ENCODE measurements at regions not wholly inside any gene's neighbourhood (a gene's known extent, or its start where the extent isn't known, plus 50 kb on each side); places are given as distances from the start of the nearest gene placed in this dataset.

DNA sequence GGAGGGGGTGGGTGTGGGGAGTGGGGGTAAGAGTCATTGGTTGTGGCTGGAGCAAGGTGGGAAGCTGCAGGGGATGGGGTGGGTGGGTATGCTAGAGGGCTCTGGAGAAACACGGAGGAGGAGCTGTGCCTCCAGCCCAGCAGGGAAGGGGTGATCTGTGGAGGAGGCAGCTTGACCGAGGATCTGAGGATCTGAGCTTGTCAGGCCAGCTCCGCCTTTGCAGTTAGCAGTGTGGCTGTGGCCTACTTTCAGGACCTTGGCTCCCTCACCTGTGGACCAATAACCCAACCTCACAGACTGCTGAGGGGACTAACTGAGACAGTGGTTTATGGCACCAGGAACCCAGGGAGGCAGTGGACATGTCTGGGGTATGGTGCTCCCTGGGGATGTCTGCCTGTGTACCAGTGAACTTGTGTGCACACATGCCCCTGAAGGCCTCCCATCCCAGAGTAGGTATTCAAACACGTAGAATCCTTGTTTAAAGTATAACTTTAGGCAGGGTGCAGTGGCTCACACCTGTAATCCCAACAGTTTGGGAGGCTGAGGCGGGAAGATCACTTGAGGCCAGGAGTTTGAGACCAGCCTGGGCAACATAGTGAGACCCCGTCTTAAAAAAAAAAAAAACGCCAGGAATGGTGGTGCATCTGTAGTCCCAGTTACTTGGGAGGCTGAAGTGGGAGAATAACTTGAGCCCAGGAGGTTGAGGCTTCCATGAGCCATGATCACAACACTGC is 52.5 kb upstream of the LINGO1 start:
- TF ChIP-seq MXI1 (conservative IDR thresholded peaks at IDR 0.05; ENCODE audit: poor library complexity, severe bottlenecking): no peak
- no peak for TF ChIP-seq EP300 (conservative IDR thresholded peaks at IDR 0.05; ENCODE audit: poor library complexity, severe bottlenecking)
- TF ChIP-seq EZH2 (IDR thresholded peaks at IDR 0.05; ENCODE audit: borderline replicate concordance, insufficient read depth, low read length, poor library complexity, severe bottlenecking): no peak
- TF ChIP-seq, protein P1, sequence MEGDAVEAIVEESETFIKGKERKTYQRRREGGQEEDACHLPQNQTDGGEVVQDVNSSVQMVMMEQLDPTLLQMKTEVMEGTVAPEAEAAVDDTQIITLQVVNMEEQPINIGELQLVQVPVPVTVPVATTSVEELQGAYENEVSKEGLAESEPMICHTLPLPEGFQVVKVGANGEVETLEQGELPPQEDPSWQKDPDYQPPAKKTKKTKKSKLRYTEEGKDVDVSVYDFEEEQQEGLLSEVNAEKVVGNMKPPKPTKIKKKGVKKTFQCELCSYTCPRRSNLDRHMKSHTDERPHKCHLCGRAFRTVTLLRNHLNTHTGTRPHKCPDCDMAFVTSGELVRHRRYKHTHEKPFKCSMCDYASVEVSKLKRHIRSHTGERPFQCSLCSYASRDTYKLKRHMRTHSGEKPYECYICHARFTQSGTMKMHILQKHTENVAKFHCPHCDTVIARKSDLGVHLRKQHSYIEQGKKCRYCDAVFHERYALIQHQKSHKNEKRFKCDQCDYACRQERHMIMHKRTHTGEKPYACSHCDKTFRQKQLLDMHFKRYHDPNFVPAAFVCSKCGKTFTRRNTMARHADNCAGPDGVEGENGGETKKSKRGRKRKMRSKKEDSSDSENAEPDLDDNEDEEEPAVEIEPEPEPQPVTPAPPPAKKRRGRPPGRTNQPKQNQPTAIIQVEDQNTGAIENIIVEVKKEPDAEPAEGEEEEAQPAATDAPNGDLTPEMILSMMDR (IDR thresholded peaks at IDR 0.05; ENCODE audit: poor library complexity, severe bottlenecking): no peak
- TF ChIP-seq, protein P2, sequence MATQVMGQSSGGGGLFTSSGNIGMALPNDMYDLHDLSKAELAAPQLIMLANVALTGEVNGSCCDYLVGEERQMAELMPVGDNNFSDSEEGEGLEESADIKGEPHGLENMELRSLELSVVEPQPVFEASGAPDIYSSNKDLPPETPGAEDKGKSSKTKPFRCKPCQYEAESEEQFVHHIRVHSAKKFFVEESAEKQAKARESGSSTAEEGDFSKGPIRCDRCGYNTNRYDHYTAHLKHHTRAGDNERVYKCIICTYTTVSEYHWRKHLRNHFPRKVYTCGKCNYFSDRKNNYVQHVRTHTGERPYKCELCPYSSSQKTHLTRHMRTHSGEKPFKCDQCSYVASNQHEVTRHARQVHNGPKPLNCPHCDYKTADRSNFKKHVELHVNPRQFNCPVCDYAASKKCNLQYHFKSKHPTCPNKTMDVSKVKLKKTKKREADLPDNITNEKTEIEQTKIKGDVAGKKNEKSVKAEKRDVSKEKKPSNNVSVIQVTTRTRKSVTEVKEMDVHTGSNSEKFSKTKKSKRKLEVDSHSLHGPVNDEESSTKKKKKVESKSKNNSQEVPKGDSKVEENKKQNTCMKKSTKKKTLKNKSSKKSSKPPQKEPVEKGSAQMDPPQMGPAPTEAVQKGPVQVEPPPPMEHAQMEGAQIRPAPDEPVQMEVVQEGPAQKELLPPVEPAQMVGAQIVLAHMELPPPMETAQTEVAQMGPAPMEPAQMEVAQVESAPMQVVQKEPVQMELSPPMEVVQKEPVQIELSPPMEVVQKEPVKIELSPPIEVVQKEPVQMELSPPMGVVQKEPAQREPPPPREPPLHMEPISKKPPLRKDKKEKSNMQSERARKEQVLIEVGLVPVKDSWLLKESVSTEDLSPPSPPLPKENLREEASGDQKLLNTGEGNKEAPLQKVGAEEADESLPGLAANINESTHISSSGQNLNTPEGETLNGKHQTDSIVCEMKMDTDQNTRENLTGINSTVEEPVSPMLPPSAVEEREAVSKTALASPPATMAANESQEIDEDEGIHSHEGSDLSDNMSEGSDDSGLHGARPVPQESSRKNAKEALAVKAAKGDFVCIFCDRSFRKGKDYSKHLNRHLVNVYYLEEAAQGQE (IDR thresholded peaks at IDR 0.05; ENCODE audit: borderline replicate concordance): no peak
- TF ChIP-seq SMC3 (conservative IDR thresholded peaks at IDR 0.05; ENCODE audit: poor library complexity): no peak
- no peak for TF ChIP-seq RAD21 (conservative IDR thresholded peaks at IDR 0.05)
- no peak for TF ChIP-seq POLR2AphosphoS5 (IDR thresholded peaks at IDR 0.05)
- TF ChIP-seq TAF1 (IDR thresholded peaks at IDR 0.05; ENCODE audit: low read depth): no peak
- no peaks in the 10 kb centered on the region for H3K9me2 ChIP-seq (ENCODE audit: insufficient read depth, low read length)
- no peaks in the 10 kb centered on the region for H3F3A ChIP-seq (ENCODE audit: insufficient read depth, low read length, poor library complexity, severe bottlenecking)
- H3K27ac ChIP-seq (ENCODE audit: low read length): no peak overlapping the region
- H3K9ac ChIP-seq (ENCODE audit: low read length): no peak overlapping the region
- H3K79me2 ChIP-seq (replicated peaks; ENCODE audit: insufficient read depth, low read length): no peaks in the 10 kb centered on the region
- no peaks in the 10 kb centered on the region for H3K9me3 ChIP-seq (ENCODE audit: low read length)
- no peaks in the 10 kb centered on the region for H3K36me3 ChIP-seq (ENCODE audit: insufficient read depth, low read length)
- H3K4me2 ChIP-seq (ENCODE audit: low read length): no peak overlapping the region
- H2AFZ ChIP-seq (ENCODE audit: low read depth, low read length): no peak overlapping the region
- H3K27me3 ChIP-seq (ENCODE audit: insufficient read depth, low read depth, low read length): no peaks in the 10 kb centered on the region
- H4K20me1 ChIP-seq (ENCODE audit: insufficient read depth): no peaks in the 10 kb centered on the region
- no peak overlapping the region for H3K4me3 ChIP-seq (ENCODE audit: low read length)

DNA sequence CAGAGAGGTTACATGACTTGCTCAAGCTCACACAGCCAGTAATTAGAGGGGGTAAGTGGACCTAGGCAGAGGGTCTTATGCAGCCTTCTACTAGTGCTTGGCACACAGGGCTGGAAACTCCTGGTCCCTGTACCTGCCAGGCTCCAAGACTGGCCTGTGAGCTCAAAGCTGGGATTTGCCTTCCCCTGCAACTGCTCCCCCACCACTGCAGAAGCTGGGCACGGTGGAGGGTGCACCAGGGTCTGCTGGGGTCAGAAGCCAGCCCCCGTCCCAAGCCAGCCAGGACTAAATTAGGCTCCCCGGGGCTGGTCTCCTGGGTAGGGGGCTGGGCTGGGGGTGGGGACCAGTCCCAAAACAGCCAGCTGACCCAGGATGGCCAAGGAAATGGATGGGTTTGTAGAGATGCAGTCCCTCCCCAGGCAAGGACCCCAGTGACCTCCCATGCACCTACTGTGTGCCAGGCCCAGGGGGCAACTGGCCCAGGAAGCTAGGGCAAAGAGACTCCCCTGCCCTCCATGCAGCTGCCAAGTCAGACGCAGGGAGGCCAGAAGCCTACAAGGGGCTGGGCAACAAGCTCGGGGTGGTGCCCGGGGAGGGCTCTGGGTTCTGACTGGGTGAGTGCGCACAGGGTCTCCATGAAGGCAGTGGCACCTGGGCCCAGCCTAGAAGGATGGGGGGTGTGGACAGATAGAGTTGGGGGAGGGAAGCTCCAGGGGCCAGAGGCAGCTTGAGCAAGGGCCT is 51.8 kb upstream of the LINGO1 start:
- Histone ChIP-seq H3K27ac (ENCODE audit: low read length) (no peak overlapping the region), H3F3A (ENCODE audit: insufficient read depth, low read length, poor library complexity, severe bottlenecking) (no peaks in the 10 kb centered on the region), H3K9me2 (ENCODE audit: insufficient read depth, low read length) (no peaks in the 10 kb centered on the region), H2AFZ (ENCODE audit: low read depth, low read length) (no peak overlapping the region), H3K4me3 (ENCODE audit: low read length) (no peak overlapping the region), H3K9me3 (ENCODE audit: low read length) (no peaks in the 10 kb centered on the region), H3K79me2 (replicated peaks; ENCODE audit: insufficient read depth, low read length) (no peaks in the 10 kb centered on the region), H3K27me3 (ENCODE audit: insufficient read depth, low read depth, low read length) (no peaks in the 10 kb centered on the region), H3K36me3 (ENCODE audit: insufficient read depth, low read length) (no peaks in the 10 kb centered on the region), H4K20me1 (ENCODE audit: insufficient read depth) (no peaks in the 10 kb centered on the region), H3K9ac (ENCODE audit: low read length) (no peak overlapping the region), H3K4me2 (ENCODE audit: low read length) (no peak overlapping the region)
- TF ChIP-seq EZH2 (IDR thresholded peaks at IDR 0.05; ENCODE audit: borderline replicate concordance, insufficient read depth, low read length, poor library complexity, severe bottlenecking) (no peak), EP300 (conservative IDR thresholded peaks at IDR 0.05; ENCODE audit: poor library complexity, severe bottlenecking) (no peak), RAD21 (conservative IDR thresholded peaks at IDR 0.05) (no peak), SMC3 (conservative IDR thresholded peaks at IDR 0.05; ENCODE audit: poor library complexity) (no peak), MXI1 (conservative IDR thresholded peaks at IDR 0.05; ENCODE audit: poor library complexity, severe bottlenecking) (no peak), POLR2AphosphoS5 (IDR thresholded peaks at IDR 0.05) (no peak), TAF1 (IDR thresholded peaks at IDR 0.05; ENCODE audit: low read depth) (no peak)
- TF ChIP-seq, protein P1 (IDR thresholded peaks at IDR 0.05; ENCODE audit: poor library complexity, severe bottlenecking): no peak
- TF ChIP-seq, protein P2 (IDR thresholded peaks at IDR 0.05; ENCODE audit: borderline replicate concordance): no peak

Measured in neural cell (in vitro differentiated cells).